ENCODE measurements at regions not wholly inside any gene's neighbourhood (a gene's known extent, or its start where the extent isn't known, plus 50 kb on each side); places are given as distances from the start of the nearest gene placed in this dataset.

DNA sequence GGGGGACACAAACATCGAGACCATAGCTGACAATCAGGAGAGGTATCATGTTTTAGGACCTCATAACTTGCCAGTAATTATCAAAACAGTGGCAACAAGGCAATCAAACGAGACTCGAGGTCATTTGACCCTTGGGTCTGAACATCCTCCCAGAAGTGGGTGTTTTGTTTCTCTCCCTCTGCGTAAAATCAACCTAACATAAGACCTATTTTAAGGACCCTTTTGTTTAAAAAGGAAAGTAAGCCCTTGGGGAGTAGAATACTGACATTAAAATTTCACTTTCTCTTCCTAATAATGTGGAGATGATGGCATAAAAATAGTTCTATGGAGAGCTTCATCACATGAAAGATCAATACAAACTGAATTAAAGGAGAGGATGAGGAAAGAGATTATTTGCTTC, 106.2 kb upstream of the PUDP start:
- no peak for FAIRE-seq
- no peak for ATAC-seq

GRCh38 chrX:7253565-7253964, 105.6 kb upstream of the PUDP start:
- ATAC-seq (no peak), DNase-seq (ENCODE audit: low read depth in 1 of 2, low spot score in 1 of 2) (no peak), FAIRE-seq (no peak)
- Histone ChIP-seq H3K4me2 (no peak overlapping the region), H3K27ac (no peak overlapping the region), H3K4me1 (no peaks in the 10 kb centered on the region), H3K9me3 (no peaks in the 10 kb centered on the region), H3K4me3 (no peak overlapping the region)
- TF ChIP-seq, protein P1, sequence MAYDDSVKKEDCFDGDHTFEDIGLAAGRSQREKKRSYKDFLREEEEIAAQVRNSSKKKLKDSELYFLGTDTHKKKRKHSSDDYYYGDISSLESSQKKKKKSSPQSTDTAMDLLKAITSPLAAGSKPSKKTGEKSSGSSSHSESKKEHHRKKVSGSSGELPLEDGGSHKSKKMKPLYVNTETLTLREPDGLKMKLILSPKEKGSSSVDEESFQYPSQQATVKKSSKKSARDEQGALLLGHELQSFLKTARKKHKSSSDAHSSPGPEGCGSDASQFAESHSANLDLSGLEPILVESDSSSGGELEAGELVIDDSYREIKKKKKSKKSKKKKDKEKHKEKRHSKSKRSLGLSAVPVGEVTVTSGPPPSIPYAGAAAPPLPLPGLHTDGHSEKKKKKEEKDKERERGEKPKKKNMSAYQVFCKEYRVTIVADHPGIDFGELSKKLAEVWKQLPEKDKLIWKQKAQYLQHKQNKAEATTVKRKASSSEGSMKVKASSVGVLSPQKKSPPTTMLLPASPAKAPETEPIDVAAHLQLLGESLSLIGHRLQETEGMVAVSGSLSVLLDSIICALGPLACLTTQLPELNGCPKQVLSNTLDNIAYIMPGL (CRISPR knock-in tag; IDR thresholded peaks at IDR 0.05; ENCODE audit: borderline replicate concordance): no peak
- TF ChIP-seq CBX8 (IDR thresholded peaks at IDR 0.05) (no peak), RNF2 (IDR thresholded peaks at IDR 0.05; ENCODE audit: borderline replicate concordance, low read depth) (no peak), NPAS2 (CRISPR knock-in tag; IDR thresholded peaks at IDR 0.05; ENCODE audit: borderline replicate concordance) (no peak), MAX (IDR thresholded peaks at IDR 0.05) (no peak), KDM5A (IDR thresholded peaks at IDR 0.05) (no peak)
- TF ChIP-seq, protein P2, sequence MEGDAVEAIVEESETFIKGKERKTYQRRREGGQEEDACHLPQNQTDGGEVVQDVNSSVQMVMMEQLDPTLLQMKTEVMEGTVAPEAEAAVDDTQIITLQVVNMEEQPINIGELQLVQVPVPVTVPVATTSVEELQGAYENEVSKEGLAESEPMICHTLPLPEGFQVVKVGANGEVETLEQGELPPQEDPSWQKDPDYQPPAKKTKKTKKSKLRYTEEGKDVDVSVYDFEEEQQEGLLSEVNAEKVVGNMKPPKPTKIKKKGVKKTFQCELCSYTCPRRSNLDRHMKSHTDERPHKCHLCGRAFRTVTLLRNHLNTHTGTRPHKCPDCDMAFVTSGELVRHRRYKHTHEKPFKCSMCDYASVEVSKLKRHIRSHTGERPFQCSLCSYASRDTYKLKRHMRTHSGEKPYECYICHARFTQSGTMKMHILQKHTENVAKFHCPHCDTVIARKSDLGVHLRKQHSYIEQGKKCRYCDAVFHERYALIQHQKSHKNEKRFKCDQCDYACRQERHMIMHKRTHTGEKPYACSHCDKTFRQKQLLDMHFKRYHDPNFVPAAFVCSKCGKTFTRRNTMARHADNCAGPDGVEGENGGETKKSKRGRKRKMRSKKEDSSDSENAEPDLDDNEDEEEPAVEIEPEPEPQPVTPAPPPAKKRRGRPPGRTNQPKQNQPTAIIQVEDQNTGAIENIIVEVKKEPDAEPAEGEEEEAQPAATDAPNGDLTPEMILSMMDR (IDR thresholded peaks at IDR 0.05): no peak
- 62% methylated on average over 5 of the region's 5 CpGs for WGBS (ENCODE audit: missing lambda C conversion rate)
- ChIA-PET CTCF (no interaction called here), POLR2A (no interaction called here)

More for the DNA sequence above, 106.2 kb upstream of the PUDP start:
- no peak overlapping the region for H3K27ac ChIP-seq
- ChIA-PET CTCF (no interaction called here), POLR2A (no interaction called here)
- DNase-seq (ENCODE audit: low read depth in 1 of 2, low spot score in 1 of 2): no peak
- TF ChIP-seq KDM5A (IDR thresholded peaks at IDR 0.05) (no peak), JUN (IDR thresholded peaks at IDR 0.05) (no peak), HOXA7 (CRISPR knock-in tag; IDR thresholded peaks at IDR 0.05) (no peak), ZSCAN20 (CRISPR knock-in tag; IDR thresholded peaks at IDR 0.05) (no peak), FOXS1 (CRISPR knock-in tag; IDR thresholded peaks at IDR 0.05) (no peak), HEYL (CRISPR knock-in tag; IDR thresholded peaks at IDR 0.05) (no peak), MYC (IDR thresholded peaks at IDR 0.05; ENCODE audit: borderline replicate concordance, low read length) (no peak), RAD21 (conservative IDR thresholded peaks at IDR 0.05 in 1 of 2, IDR thresholded peaks at IDR 0.05 in 1 of 2) (no peak), HDAC2 (IDR thresholded peaks at IDR 0.05) (no peak), EHMT2 (IDR thresholded peaks at IDR 0.05; ENCODE audit: low read depth) (no peak)
- TF ChIP-seq, protein P3, sequence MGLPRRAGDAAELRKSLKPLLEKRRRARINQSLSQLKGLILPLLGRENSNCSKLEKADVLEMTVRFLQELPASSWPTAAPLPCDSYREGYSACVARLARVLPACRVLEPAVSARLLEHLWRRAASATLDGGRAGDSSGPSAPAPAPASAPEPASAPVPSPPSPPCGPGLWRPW (IDR thresholded peaks at IDR 0.05): no peak
- 19% methylated on average over 4 of the region's 4 CpGs for WGBS (ENCODE audit: missing lambda C conversion rate)
- H3K9me3 ChIP-seq: no peaks in the 10 kb centered on the region
- no peak overlapping the region for H3K4me3 ChIP-seq
- no peaks in the 10 kb centered on the region for H3K4me1 ChIP-seq
- H3K4me2 ChIP-seq: no peak overlapping the region

DNA sequence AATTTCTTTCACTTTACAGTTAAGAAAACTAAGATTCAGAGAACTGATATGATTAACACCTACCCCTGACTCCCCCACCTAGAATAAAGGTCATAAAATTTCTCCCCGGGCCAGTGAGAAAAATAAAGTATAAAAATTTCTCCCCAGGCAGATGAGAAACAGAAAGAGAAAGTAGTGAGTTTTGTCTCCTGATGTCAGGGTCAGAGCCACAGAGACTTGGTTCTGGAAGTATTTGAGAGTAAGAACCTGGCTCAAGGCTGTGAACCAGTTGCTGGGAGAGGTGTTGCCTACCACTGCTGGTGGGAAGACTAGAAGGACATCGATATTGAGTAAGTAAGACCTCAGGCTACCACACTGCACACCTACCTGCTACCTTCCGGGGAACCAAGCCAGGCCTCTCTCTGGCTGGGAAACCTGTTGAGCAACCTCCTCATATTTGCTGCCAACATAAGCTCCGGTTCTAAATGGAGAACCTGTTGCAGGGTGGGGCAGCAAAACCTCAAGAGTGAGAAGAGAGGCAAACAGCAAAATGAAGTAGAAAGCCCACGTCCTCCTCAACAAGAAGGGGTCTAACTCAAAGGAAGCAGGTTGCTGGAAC, 104.2 kb upstream of the PUDP start:
- H3K4me1 ChIP-seq: no peaks in the 10 kb centered on the region
- H3K4me3 ChIP-seq: no peak overlapping the region
- CTCF ChIA-PET: no interaction called here
- no peak for FAIRE-seq
- DNase-seq (ENCODE audit: low read depth in 1 of 2, low spot score in 1 of 2): no peak
- no peak overlapping the region for H3K27ac ChIP-seq
- no peaks in the 10 kb centered on the region for H3K9me3 ChIP-seq
- no peak for TF ChIP-seq EP300 (IDR thresholded peaks at IDR 0.05)
- no peak for TF ChIP-seq HOXB5 (CRISPR knock-in tag; IDR thresholded peaks at IDR 0.05)
- no peak for TF ChIP-seq HOXA7 (CRISPR knock-in tag; IDR thresholded peaks at IDR 0.05)
- TF ChIP-seq, protein P4, sequence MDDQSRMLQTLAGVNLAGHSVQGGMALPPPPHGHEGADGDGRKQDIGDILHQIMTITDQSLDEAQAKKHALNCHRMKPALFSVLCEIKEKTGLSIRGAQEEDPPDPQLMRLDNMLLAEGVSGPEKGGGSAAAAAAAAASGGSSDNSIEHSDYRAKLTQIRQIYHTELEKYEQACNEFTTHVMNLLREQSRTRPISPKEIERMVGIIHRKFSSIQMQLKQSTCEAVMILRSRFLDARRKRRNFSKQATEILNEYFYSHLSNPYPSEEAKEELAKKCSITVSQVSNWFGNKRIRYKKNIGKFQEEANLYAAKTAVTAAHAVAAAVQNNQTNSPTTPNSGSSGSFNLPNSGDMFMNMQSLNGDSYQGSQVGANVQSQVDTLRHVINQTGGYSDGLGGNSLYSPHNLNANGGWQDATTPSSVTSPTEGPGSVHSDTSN (IDR thresholded peaks at IDR 0.05): no peak
- TF ChIP-seq JUN (IDR thresholded peaks at IDR 0.05): no peak
- TF ChIP-seq CHD4 (IDR thresholded peaks at IDR 0.05; ENCODE audit: borderline replicate concordance): no peak
- TF ChIP-seq NR3C1 (IDR thresholded peaks at IDR 0.05): no peak
- no peak for TF ChIP-seq CBX2 (IDR thresholded peaks at IDR 0.05; ENCODE audit: borderline replicate concordance, low read depth)
- TF ChIP-seq ZSCAN20 (CRISPR knock-in tag; IDR thresholded peaks at IDR 0.05): no peak
- no peak for TF ChIP-seq RNF2 (IDR thresholded peaks at IDR 0.05; ENCODE audit: borderline replicate concordance, low read depth)
- TF ChIP-seq TP53 (CRISPR knock-in tag; IDR thresholded peaks at IDR 0.05): no peak
- no peak for TF ChIP-seq HOXB13 (CRISPR knock-in tag; IDR thresholded peaks at IDR 0.05; ENCODE audit: low read depth)
- TF ChIP-seq MYC (IDR thresholded peaks at IDR 0.05; ENCODE audit: borderline replicate concordance, low read length): no peak
- WGBS (ENCODE audit: missing lambda C conversion rate): 12% methylated on average over 3 of the region's 5 CpGs
- ATAC-seq: no peak
- POLR2A ChIA-PET: no interaction called here
- no peak overlapping the region for H3K4me2 ChIP-seq
